HG03280 (cell line): ENCODE measurements at regions not wholly inside any gene's neighbourhood (a gene's known extent, or its start where the extent isn't known, plus 50 kb on each side); places are given as distances from the start of the nearest gene placed in this dataset.
"Not testable (repeated sequence)": the region's sequence is repeated elsewhere in the genome, so short reads cannot be mapped to it uniquely, and the experiment has no call there.

Experiments used
- ATAC-seq: cut with Tn5 transposase; IDR thresholded peaks from one replicate; pipeline ENCODE4 v1.9.1; 2021; ENCODE audit warnings: mild to moderate bottlenecking, moderate library complexity; ENCODE audit not compliant: unreplicated experiment

DNA sequence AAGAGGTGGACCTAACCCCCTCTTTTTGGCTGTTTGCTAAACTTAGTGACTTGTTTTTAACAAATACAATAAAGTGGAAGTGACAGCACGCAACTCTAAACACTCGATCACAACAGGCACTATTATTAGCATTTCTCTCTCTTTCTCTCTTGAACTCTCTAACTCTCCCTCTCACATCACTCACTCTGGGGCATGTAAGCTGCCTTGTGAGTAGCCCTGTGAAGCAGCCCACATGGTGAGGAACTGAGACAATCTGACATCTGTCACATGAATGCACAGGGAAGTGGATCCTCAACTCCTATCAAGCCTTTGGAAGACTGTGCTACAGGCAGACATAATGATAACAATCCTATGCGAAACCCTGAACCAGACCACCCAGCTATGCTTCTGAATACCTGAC lies 609.0 kb upstream of the CNTN5 start:
- ATAC-seq, result no peak

DNA sequence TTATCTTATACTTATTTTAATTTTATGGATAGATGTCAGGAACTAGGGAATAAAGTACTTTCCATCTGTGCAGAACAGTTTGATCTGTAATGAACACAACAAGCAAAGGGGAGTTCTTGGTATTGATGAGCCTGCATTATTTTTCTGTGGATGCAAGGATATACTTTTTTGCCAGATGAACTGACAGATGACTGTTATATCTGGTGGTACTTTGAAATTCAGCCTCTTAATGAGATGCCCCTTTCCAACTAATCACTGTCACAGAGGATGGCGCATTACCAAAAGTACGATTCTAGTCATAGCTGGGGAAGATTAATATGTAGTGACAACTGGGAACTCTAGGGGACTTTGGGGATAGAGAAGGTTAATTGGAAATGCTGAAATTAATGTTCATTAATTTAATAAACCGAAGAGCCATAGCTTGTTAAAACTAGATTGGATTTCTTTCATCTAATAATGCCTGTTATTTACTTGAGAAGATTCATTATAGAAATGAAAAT lies 603.4 kb upstream of the CNTN5 start:
- no peak for ATAC-seq

DNA sequence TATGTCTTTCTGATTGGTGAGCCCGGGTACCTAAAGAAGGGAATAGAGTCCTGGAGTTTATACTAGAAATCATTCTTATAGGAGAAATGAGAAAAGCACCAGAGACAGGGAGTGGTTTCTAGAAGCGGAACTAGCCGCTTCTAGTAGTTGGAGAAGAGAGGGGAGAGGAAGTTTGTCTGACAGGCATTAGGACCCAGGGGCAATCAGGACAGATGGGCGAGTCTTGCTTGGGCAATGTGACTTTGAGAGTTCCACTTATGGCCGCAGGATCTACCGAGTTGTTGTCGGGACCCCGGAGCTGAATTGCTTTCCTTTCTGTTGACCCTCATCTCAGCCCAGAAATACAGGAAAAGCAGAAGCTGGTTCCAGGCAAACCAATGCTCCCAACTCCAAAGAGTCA lies 596.8 kb upstream of the CNTN5 start:
- ATAC-seq, result no peak

DNA sequence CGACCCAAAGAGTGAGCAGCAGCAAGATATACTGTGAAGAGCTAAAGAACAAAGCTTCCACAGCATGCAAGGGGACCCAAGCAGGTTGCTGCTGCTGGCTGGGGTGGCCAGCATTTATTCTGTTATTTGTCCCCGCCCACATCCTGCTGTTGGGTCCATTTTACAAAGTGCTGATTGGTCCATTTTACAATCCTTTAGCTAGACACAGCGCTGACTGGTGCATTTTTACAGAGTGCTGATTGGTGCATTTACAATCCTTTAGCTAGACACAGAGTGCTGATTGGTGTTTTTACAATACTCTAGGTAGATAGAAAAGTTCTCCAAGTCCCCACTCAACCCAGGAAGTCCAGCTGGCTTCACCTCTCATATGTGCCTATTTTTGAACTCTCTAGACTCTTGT lies 596.0 kb upstream of the CNTN5 start:
- not testable (repeated sequence) for ATAC-seq

DNA sequence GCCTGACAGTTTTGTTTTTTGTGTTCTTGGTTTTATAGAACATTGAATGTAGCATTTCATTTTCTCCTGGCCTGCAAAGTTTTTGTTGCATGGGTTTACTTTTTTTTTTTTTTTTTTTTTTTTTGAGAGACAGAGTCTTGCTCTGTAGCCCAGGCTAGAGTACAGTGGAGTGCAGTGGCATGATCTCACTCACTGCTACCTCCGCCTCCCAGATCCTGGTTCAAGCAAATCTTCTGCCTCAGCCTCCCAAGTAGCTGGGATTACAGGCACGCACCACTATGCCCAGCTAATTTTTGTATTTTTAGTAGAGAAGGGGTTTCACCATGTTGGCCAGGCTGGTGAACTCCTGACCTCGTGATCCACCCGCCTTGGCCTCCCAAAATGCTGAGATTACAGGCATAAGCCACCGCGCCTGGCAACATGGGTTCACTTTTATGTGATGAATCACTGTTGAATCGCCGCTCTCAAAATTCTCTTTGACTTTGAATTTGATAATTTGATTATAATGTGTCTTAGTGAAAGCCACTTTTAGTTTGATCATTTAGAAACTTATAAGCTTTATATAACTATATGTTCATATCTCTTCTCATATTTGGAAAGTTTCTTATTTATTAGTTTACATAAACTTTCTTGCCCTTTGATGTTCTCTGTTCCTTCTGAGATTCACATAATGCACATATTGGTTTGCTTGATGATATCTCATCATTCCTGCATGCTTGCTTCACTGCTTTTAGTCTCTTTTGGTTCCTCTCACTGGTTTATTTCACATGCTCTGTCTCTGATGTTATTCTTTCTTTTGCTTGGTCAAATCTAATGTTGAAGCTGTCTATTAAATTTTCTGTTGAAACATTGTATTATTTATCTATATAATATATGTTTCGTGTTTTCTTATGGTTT lies 589.0 kb upstream of the CNTN5 start:
- ATAC-seq, result no peak

DNA sequence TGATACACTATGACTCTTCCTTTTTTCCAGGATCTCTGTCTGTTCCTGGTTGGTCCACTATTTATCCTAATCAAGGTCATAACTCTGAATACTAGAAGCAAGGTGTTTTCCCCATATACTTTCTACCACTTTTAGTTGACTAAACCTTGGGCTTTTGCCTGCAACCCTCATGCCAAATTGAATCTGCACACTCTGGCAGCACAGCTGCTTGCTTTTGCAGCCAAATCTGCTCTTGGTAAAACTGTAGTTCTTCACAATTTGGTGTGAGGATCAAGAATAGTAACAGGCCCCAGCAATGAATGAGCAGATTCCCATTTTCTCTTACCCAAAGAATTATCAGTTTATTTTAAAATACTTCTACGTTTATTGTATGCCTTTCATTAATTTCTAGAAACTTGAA lies 586.5 kb upstream of the CNTN5 start:
- no peak for ATAC-seq

DNA sequence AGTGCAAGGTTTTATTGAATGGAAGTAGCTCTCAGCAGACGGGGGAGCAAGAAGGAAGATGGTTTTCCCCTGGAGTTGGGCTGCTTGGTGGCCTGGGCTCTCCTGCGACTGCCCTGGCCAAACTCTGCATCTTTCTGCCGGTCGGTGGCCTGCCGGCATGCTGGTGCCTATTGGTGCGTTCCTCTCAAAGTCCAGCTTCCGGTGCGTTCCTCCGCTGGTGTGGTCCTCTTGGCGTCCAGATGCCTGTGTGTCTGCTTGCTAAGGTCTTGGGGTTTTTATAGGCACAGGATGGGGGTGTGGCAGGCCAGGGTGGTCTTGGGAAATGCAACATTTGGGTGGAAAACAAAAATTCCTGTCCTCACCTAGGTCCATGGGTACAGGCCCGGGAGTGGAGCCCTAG lies 567.4 kb upstream of the CNTN5 start:
- ATAC-seq, result no peak

DNA sequence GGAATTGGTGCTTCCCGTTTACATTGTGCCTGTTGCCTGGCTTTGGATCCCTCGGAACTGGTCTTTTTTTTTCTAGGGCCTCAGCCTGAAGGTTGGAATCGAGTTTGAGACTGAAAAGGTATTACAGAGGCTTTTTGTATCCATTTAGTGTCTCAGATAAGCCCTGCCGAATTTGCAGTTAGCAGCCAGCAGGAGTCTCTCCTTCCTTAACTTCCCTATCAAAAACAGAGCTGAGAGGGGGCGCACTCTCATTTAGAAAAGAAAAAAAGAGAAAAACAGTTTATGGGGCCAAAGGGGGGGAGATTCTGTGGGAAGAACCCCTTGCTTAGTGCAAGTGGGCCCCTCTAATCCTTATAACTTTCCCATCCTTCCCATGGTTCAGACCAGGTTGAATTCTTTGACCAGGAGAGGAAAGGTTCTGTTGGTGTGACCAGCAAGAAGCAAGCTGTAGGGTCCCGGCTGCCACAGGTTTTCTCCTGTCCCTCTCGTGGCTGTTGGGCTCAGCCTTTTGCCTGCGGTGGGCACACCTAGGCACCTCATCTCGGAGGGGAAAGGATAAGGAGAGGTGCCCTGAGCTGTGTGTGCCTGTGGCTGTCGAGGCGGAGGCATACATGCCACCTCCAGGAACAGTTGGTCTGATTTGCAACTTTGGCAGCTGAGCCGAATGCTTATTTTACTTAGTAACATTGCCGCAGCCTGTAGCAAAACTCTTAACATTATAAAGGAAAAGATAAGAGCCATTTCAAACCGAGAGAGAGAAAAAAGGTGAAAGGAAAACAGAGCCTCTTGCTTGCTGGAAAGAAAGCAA lies 565.0 kb upstream of the CNTN5 start:
- ATAC-seq, result no peak

DNA sequence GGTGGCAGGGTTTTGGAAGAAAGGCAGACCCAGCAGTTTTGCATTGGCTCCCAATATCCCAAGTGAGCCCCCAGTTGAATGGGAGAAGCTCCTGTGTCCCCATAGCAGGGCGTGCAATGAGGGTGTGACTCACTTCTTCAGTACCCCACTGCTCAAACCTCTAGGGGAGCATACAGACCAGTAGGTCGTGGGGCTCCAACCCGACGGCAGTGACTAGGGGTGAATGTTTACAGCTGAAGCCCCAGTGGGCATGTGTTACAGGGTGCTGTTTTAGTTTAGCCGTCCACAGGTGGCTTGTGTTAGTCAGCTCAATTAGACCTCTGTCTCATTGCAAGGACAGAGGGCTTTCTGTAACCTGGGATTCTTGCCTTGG lies 564.5 kb upstream of the CNTN5 start:
- no peak for ATAC-seq

DNA sequence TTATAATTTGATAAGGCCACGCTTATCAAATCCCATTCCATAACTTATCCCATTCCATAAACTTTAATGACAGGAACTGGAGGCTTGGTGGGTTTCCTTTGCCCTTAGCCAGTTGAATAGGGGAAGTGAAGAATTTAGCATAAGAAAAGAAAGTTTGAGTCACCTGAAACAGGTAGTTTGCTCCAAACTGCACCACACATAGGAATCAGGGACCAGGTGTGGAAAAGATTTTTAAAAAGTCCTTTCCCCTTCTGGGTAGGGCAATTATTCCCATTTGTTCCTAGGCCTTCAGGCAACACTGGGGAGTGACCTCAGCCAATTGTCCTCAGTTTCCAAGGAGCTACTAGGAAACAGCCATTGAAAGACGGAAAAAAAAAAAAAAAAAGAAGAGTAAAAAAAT lies 525.7 kb upstream of the CNTN5 start:
- no peak for ATAC-seq

DNA sequence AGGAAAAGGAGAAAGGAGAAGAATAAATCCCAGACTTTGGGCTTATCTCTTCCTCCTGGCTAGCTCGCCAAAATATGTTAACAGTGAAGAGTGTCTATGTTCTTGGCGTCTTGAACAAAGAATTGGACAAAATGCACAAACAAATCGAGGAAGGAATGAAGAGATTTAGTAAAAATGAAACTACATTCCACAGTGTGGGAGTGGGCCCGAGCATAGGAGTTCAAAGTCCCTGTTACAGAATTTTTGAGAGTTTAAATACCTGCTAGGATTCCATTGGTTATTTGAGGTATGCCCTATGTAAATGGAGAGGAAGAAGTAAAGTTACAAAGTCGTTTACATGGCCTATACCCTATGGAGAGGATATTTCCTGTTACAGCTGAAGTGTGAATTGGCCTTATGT lies 525.1 kb upstream of the CNTN5 start:
- ATAC-seq, result no peak

DNA sequence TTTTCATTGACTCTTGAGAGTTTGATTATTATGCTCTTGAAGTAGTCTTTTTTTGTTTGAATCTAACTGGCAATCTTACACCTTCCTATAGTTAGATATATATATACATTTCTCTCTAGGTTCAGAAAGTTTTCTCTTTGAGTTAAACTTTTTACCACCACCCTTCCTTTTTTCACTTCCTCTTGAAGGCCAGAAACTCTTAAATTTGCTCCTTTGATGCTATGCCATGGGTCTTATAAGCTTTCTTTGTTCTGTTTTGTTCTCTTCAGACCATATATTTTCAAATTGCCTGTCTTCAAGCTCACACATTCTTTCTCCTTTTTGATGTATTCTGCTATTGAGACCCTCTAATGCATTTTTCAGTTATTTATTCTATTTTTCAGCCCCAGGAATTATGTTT lies 513.5 kb upstream of the CNTN5 start:
- no peak for ATAC-seq

DNA sequence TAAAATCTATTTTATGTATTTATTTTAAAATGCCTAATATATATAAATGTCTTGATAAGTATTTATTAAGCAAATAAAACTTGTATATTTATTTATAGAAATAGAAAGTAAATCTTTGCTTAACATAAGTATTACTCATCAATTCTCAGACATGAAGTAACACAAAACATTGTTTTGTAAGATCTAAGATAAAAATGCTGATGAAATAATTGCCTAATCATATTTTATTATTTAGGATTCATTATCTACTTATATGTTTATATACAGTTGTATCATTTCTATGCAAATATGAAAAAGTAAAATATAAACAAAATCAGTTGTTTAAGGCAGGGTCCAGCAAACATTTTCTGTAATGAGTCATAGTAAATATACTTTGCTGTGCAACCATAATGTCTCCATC lies 507.8 kb upstream of the CNTN5 start:
- ATAC-seq, result no peak

DNA sequence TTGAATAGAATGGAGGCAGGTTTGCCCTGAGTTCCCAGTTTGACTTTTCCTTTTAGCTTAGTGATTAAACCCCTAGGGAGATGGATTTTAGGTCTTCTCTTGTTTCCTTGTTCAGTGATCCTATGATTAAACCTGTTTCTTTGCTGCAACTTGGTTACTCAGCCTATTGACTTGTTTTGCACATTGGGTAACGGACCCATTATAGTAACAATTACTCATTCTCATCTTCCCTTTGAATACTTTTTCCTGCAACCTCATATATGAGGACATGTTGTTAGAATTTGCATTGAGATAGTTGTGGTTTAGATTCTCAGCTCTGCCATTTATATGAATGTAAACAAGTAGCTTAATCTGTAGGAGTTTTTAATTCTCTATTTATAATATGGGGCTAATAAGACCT lies 489.2 kb upstream of the CNTN5 start:
- ATAC-seq, result no peak

DNA sequence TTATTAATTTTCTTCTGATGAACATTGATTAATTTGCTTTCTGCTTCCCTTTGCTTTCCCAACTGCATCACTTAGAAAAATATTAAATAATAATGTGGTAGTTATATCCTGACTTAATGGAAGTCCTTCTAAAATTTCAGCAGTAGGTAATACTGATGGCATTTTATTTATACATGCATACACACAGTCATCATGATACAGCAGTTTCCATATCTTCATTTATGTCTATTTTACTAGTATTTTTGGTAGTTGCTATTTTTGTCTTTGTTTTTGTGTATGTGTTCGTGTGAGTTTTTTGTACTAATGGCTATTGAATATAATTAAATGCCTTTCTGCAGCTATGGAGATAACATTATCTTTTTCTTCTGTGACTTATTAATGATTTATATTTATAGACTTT lies 484.7 kb upstream of the CNTN5 start:
- ATAC-seq, result no peak

DNA sequence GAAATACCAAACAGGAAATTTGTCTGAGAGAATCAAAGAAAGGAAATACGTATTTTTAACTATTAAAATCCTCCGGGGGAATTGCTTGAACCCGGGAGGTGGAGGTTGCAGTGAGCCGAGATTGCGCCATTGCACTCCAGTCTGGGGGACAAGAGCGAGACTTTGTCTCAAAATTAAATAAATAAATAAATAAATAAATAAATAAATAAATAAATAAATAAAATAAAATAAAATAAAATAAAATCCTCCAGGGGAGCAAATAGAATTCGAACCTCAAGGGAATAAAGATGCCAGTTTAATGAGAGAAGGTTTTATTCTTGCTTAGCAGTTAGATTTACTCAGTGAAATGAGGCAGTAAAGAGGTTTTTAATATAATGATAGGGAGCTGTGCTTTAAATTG lies 482.4 kb upstream of the CNTN5 start:
- ATAC-seq, result not testable (repeated sequence)

DNA sequence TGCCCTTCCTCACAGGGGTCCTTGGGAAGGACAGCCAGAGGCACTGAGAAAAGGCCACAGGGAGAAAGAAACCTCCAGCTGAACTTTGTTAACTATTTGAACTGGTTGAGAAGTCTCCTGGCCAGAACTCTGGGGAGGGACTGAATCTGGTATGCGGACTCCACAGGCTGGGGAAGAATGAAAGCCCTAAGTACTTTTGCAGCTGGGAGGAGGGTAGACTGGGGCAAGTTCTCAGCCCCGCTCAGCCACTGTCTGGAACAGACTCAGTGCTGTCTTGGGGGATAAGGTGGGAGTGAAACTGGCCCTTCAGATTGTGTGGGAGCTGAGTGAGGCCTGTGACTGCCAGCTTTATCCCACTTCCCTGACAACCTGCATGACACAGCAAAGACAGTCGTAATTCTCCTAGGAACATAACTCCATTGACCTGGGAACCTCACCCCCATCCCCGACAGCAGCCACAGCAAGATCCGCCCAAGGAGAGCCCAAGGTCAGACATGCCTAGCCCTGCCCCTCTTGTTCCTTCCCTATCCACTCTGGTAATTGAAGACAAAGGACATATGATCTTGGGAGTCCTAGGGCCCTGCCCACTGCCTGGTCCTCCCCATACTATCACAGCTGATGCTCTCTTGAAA lies 475.1 kb upstream of the CNTN5 start:
- no peak for ATAC-seq

DNA sequence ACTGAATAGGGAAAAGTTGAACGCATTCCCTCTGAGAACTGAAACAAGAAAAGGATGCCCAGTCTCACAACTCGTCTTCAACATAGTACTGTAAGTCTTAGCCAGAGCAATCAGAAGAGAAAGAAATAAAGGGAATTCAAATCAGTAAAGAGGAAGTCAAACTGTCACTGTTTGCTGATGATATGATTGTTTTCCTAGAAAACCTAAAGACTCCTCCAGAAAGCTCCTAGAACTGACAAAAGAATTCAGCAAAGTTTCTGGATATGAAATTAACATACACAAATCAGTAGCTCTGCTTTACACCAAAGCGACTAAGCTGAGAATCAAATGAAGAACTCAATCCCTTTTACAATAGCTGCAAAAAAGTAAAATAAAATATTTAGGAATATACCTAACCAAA lies 471.2 kb upstream of the CNTN5 start:
- ATAC-seq, result no peak

DNA sequence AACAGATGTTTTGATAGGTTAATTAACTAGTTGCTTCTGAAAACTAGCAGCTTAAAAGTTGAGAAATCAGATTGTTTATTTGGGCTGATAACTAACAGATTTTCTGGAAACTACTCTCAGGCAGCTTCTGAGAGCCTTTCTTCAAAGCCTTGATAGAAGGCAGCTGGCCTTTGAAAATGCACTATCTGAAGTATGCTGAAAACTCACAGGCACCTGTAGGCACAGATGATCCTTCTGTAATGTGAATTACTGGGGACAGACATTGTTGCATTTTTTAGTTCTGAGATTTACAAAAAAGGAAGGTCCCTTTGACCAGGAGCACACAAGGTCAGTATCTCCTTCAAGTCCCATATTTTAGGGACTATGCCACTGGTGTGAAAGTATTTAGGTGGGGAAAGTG lies 460.8 kb upstream of the CNTN5 start:
- no peak for ATAC-seq

DNA sequence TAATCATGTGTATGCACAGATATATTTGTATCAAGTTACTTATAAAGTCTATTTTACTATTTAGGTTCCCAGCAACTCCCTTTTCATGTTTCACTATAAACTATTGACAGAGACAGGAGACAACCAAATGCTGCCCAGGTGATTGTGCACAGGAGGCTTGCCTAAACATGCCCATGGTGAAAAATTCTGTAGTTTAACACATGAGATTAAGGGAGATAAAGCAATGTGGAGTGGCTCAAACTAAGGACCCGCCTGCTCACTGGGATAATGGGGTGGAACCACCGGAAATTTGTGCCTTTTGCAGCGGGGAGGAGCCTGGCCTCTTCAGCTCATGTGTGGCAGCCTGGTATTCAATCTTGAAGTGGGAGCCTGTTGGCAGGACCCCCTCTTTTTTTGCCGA lies 459.5 kb upstream of the CNTN5 start:
- no peak for ATAC-seq

DNA sequence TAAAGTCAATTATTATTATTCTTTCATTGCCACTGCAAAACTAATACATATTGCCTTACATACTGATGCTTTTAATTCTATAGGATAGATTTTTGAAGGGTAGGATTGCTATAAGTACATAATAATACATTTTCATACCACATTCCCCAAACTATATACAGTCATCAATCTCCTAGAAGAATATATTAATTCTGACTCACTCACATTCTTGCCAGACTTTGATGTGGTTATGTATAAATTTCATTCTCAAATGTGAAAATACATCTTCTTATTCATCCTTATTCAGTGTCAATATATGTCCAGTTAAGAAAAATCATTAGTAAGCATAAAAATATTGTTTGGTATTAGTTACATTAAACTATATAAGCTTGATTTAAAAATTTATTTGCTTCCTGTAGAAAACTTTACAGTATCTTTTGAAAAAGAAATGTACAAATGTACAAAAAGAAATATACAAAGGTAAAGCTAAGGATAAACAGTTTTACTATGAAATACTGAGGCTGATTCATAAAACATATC lies 458.8 kb upstream of the CNTN5 start:
- no peak for ATAC-seq
